D341Med (cell line): ENCODE measurements at regions not wholly inside any gene's neighbourhood (a gene's known extent, or its start where the extent isn't known, plus 50 kb on each side); places are given as distances from the start of the nearest gene placed in this dataset.

Experiments used
- DNase-seq: peaks from one replicate; pipeline ENCODE4 v3.0.0; 2012; ENCODE audit warnings: low spot score

GRCh38 chr10:121071901-121072300 lies 220.7 kb downstream of the WDR11 start:
- peak; percentile 32 for DNase-seq

- DNase-seq = no peak
Observed at GRCh38 chr10:121073728-121074127, 222.6 kb downstream of the WDR11 start.

- DNase-seq = no peak
Observed at GRCh38 chr10:121076776-121077715, 225.9 kb downstream of the WDR11 start.

- DNase-seq = no peak
Observed at GRCh38 chr10:121078036-121078435, 226.9 kb downstream of the WDR11 start.

GRCh38 chr10:121078672-121079102 lies 227.5 kb downstream of the WDR11 start:
- DNase-seq = no peak

GRCh38 chr10:121079226-121079625 lies 228.1 kb downstream of the WDR11 start:
- no peak for DNase-seq

- peak; percentile 67 for DNase-seq
Observed at GRCh38 chr10:121080281-121080891, 229.2 kb downstream of the WDR11 start.

- DNase-seq = peak; percentile 53
Observed at GRCh38 chr10:121081306-121081705, 230.1 kb downstream of the WDR11 start.

- DNase-seq = no peak
Observed at GRCh38 chr10:121082984-121083383, 231.8 kb downstream of the WDR11 start.

GRCh38 chr10:121084016-121084674 lies 233.0 kb downstream of the WDR11 start:
- no peak for DNase-seq

GRCh38 chr10:121084675-121085070 lies 233.5 kb downstream of the WDR11 start:
- DNase-seq = no peak

GRCh38 chr10:121085367-121085766 lies 234.2 kb downstream of the WDR11 start:
- DNase-seq = no peak

- DNase-seq = no peak
Observed at GRCh38 chr10:121087129-121087528, 236.0 kb downstream of the WDR11 start.

- DNase-seq = no peak
Observed at GRCh38 chr10:121087688-121088087, 236.5 kb downstream of the WDR11 start.

- DNase-seq = peak; percentile 46
Observed at GRCh38 chr10:121088524-121088923, 237.4 kb downstream of the WDR11 start.

GRCh38 chr10:121089434-121089833 lies 238.3 kb downstream of the WDR11 start:
- no peak for DNase-seq

GRCh38 chr10:121091961-121092719 lies 241.0 kb downstream of the WDR11 start:
- DNase-seq = no peak

GRCh38 chr10:121092720-121093095 lies 241.5 kb downstream of the WDR11 start:
- no peak for DNase-seq

- no peak for DNase-seq
Observed at GRCh38 chr10:121096617-121097431, 245.7 kb downstream of the WDR11 start.

GRCh38 chr10:121098211-121098610 lies 247.0 kb downstream of the WDR11 start:
- DNase-seq = no peak

GRCh38 chr10:121098751-121099150 lies 247.6 kb downstream of the WDR11 start:
- no peak for DNase-seq
